Spleen (tissue), 11 donors: ENCODE measurements at regions not wholly inside any gene's neighbourhood (a gene's known extent, or its start where the extent isn't known, plus 50 kb on each side); places are given as distances from the start of the nearest gene placed in this dataset.

Source experiments
- DNase-seq: peaks from one replicate; pipeline ENCODE4 v3.0.0-alpha.2; 2020
- H3K27ac ChIP-seq, 8 donors: fragments of 200-600 bp; sonication (generic) in 7 of 8; 1 replicate in 4 of 8; 2 replicates in 4 of 8; pipeline versions ENCODE4 v1.5.0 to v1.8.0; 2016 to 2021; ENCODE audit warnings: inconsistent platforms in 4 of 8, mild to moderate bottlenecking in 4 of 8, moderate library complexity in 1 of 8
- H3K27me3 ChIP-seq, 7 donors: fragments of 200-600 bp; sonication (generic) in 6 of 7; replicated peaks in 1 of 7; 1 replicate in 4 of 7; 2 replicates in 3 of 7; pipeline versions ENCODE4 v1.5.0 to v1.8.0; 2016 to 2021; ENCODE audit warnings: inconsistent platforms in 3 of 7, mild to moderate bottlenecking in 1 of 7
- H3K36me3 ChIP-seq, 6 donors: fragments of 200-600 bp; sonication (generic) in 5 of 6; 1 replicate in 4 of 6; 2 replicates in 2 of 6; pipeline versions ENCODE4 v1.5.0 to v1.8.0; 2016 to 2021; ENCODE audit warnings: inconsistent platforms in 2 of 6
- H3K4me1 ChIP-seq, 6 donors: fragments of 200-600 bp; sonication (generic) in 5 of 6; 1 replicate in 3 of 6; 2 replicates in 3 of 6; pipeline versions ENCODE4 v1.5.0 to v1.8.0; 2016 to 2021; ENCODE audit warnings: inconsistent platforms in 3 of 6
- H3K4me3 ChIP-seq, 8 donors: fragments of 200-600 bp; sonication (generic) in 7 of 8; 1 replicate in 4 of 8; 2 replicates in 4 of 8; pipeline versions ENCODE4 v1.5.0 to v1.8.0; 2016 to 2021; ENCODE audit warnings: inconsistent platforms in 4 of 8, mild to moderate bottlenecking in 4 of 8, moderate library complexity in 2 of 8
- H3K9me3 ChIP-seq, 8 donors: fragments of 200-600 bp; sonication (generic) in 7 of 8; 1 replicate in 4 of 8; 2 replicates in 4 of 8; pipeline versions ENCODE4 v1.5.0 to v1.8.0; 2016 to 2021; ENCODE audit warnings: inconsistent platforms in 4 of 8
- POLR2A ChIP-seq, 3 donors: fragments of 450-650 bp; IDR thresholded peaks; one replicate each; pipeline ENCODE4 v1.5.1; 2017; ENCODE audit warnings: antibody characterized with exemption in 3 of 3, mild to moderate bottlenecking in 1 of 3
- POLR2AphosphoS5 ChIP-seq, 3 donors: sonication (generic); formaldehyde crosslinking; IDR thresholded peaks; one replicate each; pipeline ENCODE4 v1.5.1; 2017; ENCODE audit warnings: antibody characterized with exemption in 3 of 3
- WGBS, 5 donors: extraction: QIAGEN DNeasy Blood & Tissue Kit in 3 of 5; methylation state at CpG; one replicate each; pipeline versions ENCODE4 v1.1.5 to v1.1.7; 2013 to 2018; 5-methylcytosine and 5-hydroxymethylcytosine counted together
- intact Hi-C: fragments of 100-400 bp; cut with DNase I; formaldehyde crosslinking; loops from one replicate; pipeline ENCODE4 v1.15.0; 2023; ENCODE audit warnings: low total_unique reads
- TF ChIP-seq, protein P1 (sequence below), 11 experiments: fragments of 200-600 bp in 7 of 11; fragments of 450-650 bp in 4 of 11; sonication (generic) in 4 of 11; IDR thresholded peaks in 8 of 11; conservative IDR thresholded peaks in 3 of 11; 1 replicate in 7 of 11; 2 replicates in 4 of 11; pipeline versions ENCODE4 v1.4.0 to v1.8.0; 2016 to 2021; ENCODE audit warnings: antibody characterized with exemption in 11 of 11, inconsistent platforms in 4 of 11, mild to moderate bottlenecking in 1 of 11
- donor health status: healthy with polysubstance abuse.
- donor health status: DM: no; HTN: no; CAD: no; lungs with moderate emphysema.
- donor health status: DM: no; HTN: no; CAD: no.
- donor health status: Bipolar disorder and iron deficiency.
- donor health status: healthy.
- donor health status: DM: no; HTN: no; CAD: no.
- donor health status: DM: yes; HTN: yes; CAD: no.

DNA sequence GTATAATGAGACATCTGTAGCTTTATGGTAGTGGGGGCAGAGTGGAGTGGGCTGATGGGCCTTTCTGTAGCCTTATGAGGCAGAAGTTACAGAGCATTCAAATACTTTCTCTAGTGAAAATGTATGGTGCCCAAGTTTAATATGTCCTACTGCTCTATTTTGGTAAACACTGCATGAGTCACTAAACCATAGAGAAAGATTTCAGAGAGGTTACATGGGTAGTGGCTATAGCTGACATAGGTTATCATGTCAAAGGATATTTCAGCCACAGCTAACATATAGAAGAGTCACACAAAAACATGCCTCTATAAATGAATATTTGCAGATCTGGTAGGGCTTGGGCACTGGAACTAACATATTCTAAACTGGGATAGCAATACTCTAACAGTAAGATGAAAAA, 212.4 kb upstream of the USP25 start:
- peaks cover 0 to 9% (median 3%) of the 10 kb centered on the region in 8 donors for H3K9me3 ChIP-seq
- TF ChIP-seq POLR2A (IDR thresholded peaks at IDR 0.05) (no peak), POLR2AphosphoS5 (IDR thresholded peaks at IDR 0.05) (no peak)
- TF ChIP-seq, protein P1, sequence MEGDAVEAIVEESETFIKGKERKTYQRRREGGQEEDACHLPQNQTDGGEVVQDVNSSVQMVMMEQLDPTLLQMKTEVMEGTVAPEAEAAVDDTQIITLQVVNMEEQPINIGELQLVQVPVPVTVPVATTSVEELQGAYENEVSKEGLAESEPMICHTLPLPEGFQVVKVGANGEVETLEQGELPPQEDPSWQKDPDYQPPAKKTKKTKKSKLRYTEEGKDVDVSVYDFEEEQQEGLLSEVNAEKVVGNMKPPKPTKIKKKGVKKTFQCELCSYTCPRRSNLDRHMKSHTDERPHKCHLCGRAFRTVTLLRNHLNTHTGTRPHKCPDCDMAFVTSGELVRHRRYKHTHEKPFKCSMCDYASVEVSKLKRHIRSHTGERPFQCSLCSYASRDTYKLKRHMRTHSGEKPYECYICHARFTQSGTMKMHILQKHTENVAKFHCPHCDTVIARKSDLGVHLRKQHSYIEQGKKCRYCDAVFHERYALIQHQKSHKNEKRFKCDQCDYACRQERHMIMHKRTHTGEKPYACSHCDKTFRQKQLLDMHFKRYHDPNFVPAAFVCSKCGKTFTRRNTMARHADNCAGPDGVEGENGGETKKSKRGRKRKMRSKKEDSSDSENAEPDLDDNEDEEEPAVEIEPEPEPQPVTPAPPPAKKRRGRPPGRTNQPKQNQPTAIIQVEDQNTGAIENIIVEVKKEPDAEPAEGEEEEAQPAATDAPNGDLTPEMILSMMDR (IDR thresholded peaks at IDR 0.05 in 8 of 11, conservative IDR thresholded peaks at IDR 0.05 in 3 of 11) = no peak
- no peak overlapping the region for H3K27ac ChIP-seq
- no peaks in the 10 kb centered on the region for H3K36me3 ChIP-seq
- peaks cover 0 to 35% (median 15%) of the 10 kb centered on the region in 6 donors for H3K4me1 ChIP-seq
- H3K4me3 ChIP-seq = no peak overlapping the region
- intact Hi-C loops = no loop called here
- DNase-seq = no peak
- H3K27me3 ChIP-seq = no peaks in the 10 kb centered on the region

DNA sequence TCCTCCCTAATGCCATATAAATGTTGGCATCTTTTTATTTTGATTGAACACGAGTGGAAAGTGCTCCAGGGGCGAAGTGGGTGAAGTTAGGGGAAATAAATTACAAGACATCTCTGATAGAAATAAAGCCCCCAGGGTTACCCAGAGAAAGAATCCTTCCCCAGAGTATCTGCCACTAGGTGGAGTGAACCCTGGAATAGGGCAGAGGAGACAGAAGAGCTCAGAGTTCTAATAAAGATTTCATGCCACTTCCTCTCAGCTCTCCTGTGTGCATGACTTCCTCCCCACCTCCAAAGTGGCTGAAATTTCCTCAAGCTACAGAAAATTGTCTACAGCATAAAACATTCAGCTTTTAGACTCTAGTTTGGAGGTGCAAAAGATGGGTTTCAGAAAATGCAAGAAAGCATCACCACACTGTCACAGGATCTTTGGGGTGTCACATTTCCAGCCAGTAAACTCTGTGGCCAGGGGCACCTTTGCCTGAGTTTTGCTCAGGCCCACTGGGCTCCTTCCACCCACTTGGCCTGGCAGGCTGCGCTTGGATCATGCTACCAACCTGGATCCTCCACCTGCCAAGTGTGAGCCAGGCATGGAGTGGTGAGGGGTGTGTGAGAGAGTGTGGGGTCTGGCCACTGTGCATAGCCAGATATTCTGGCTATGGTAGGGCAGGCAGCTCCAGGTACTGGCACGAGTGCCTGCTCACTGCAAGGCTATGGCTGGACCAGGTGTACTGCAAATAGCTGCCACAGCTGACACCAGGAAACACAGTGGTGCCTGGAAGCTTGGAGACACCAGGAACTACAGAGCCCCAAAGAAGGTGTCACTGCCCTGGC, 208.8 kb upstream of the USP25 start:
- intact Hi-C loops = no loop called here
- DNase-seq = no peak
- TF ChIP-seq, protein P1 (IDR thresholded peaks at IDR 0.05 in 8 of 11, conservative IDR thresholded peaks at IDR 0.05 in 3 of 11) = peak in 4 of 11 experiments; percentile 8 to 29 (median 22)
- no peak for TF ChIP-seq POLR2AphosphoS5 (IDR thresholded peaks at IDR 0.05)
- peaks cover 0 to 9% (median 3%) of the 10 kb centered on the region in 8 donors for H3K9me3 ChIP-seq
- WGBS, 5 donors = 78 to 91% (median 84%) methylated on average over 4 of the region's 4 CpGs
- H3K4me3 ChIP-seq = no peak overlapping the region
- no peaks in the 10 kb centered on the region for H3K36me3 ChIP-seq
- no peaks in the 10 kb centered on the region for H3K27me3 ChIP-seq
- H3K4me1 ChIP-seq = peaks cover 0 to 9% (median 0%) of the 10 kb centered on the region in 6 donors
- H3K27ac ChIP-seq = no peak overlapping the region

DNA sequence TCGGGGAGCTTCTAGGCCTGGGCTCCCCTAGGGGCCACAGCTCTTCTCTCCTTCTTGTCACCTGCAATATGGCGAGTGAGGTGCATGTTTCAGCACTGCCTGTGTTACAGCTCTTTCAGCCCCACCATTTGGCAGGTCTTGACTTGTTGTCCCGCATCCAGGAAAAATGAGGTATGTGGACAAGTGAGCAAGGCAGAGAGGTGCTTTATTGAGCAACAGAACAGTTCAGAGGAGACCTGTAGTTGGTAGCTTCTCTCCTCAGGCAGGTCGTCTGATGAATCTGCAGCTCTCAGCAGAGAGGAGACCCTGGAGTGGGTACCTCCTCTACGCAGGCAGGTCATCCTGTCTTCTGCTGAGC, 208.2 kb upstream of the USP25 start:
- H3K36me3 ChIP-seq = no peaks in the 10 kb centered on the region
- H3K4me3 ChIP-seq = no peak overlapping the region
- no peak for DNase-seq
- no peaks in the 10 kb centered on the region for H3K27me3 ChIP-seq
- peaks cover 0 to 11% (median 0%) of the 10 kb centered on the region in 6 donors for H3K4me1 ChIP-seq
- intact Hi-C loops = no loop called here
- 81 to 97% (median 94%) methylated on average over 4 to 5 of the region's 5 CpGs for WGBS, 5 donors
- TF ChIP-seq POLR2A (IDR thresholded peaks at IDR 0.05) = no peak
- peaks cover 0 to 9% (median 3%) of the 10 kb centered on the region in 8 donors for H3K9me3 ChIP-seq
- H3K27ac ChIP-seq = no peak overlapping the region

- intact Hi-C loops = no loop called here
- DNase-seq = no peak
- TF ChIP-seq, protein P1 (IDR thresholded peaks at IDR 0.05 in 8 of 11, conservative IDR thresholded peaks at IDR 0.05 in 3 of 11) = no peak
- TF ChIP-seq POLR2AphosphoS5 (IDR thresholded peaks at IDR 0.05) (no peak), POLR2A (IDR thresholded peaks at IDR 0.05) (no peak)
Observed at GRCh38 chr21:15522148-15522547, 207.6 kb upstream of the USP25 start.

More at GRCh38 chr21:15522148-15522547, 207.6 kb upstream of the USP25 start:
- Histone ChIP-seq H3K27ac (no peak overlapping the region), H3K27me3 (no peaks in the 10 kb centered on the region), H3K4me3 (no peak overlapping the region), H3K36me3 (no peaks in the 10 kb centered on the region), H3K4me1 (peaks cover 0 to 16% (median 0%) of the 10 kb centered on the region in 6 donors), H3K9me3 (peaks cover 0 to 9% (median 3%) of the 10 kb centered on the region in 8 donors)
- WGBS, 5 donors = 91 to 96% (median 95%) methylated on average over 4 to 5 of the region's 5 CpGs
